Esophagus muscularis mucosa (tissue), 4 donors: ENCODE measurements at regions not wholly inside any gene's neighbourhood (a gene's known extent, or its start where the extent isn't known, plus 50 kb on each side); places are given as distances from the start of the nearest gene placed in this dataset.

Source experiments
- DNase-seq: peaks from one replicate; pipeline ENCODE4 v3.0.0-alpha.2; 2017; ENCODE audit errors: extremely low spot score
- H3K27ac ChIP-seq, 4 donors: fragments of 200-600 bp; sonication (generic); replicated peaks in 1 of 4; 1 replicate in 3 of 4; 2 replicates in 1 of 4; pipeline ENCODE4 v1.5.1; 2016 to 2019; ENCODE audit warnings: mild to moderate bottlenecking in 1 of 4
- H3K27me3 ChIP-seq, 4 donors: fragments of 200-600 bp; sonication (generic); one replicate each; pipeline versions ENCODE4 v1.5.1 to v1.6.0; 2016 to 2019
- H3K36me3 ChIP-seq, 4 donors: fragments of 200-600 bp; sonication (generic); one replicate each; pipeline ENCODE4 v1.5.1; 2016 to 2019
- H3K4me1 ChIP-seq, 4 donors: fragments of 200-600 bp; sonication (generic); one replicate each; pipeline ENCODE4 v1.5.1; 2016 to 2019
- H3K4me3 ChIP-seq, 4 donors: fragments of 200-600 bp; sonication (generic); 1 replicate in 2 of 4; 2 replicates in 2 of 4; pipeline ENCODE4 v1.5.1; 2016 to 2019; ENCODE audit warnings: mild to moderate bottlenecking in 4 of 4, moderate library complexity in 1 of 4
- H3K9me3 ChIP-seq, 4 donors: fragments of 200-600 bp; sonication (generic); 1 replicate in 3 of 4; 2 replicates in 1 of 4; pipeline ENCODE4 v1.5.1; 2016 to 2019
- CTCF ChIP-seq, 3 experiments: fragments of 200-600 bp in 2 of 3; fragments of 450-650 bp in 1 of 3; sonication (generic) in 2 of 3; IDR thresholded peaks; one replicate each; pipeline ENCODE4 v1.5.1; 2017 to 2019; ENCODE audit warnings: antibody characterized with exemption in 3 of 3, mild to moderate bottlenecking in 2 of 3, moderate library complexity in 1 of 3
- EP300 ChIP-seq: sonication (generic); formaldehyde crosslinking; IDR thresholded peaks from one replicate; pipeline ENCODE4 v1.6.1; 2017; ENCODE audit warnings: antibody characterized with exemption
- POLR2A ChIP-seq: fragments of 450-650 bp; IDR thresholded peaks from one replicate; pipeline ENCODE4 v1.6.1; 2017; ENCODE audit warnings: antibody characterized with exemption, moderate library complexity, mild to moderate bottlenecking, low read depth
- POLR2AphosphoS5 ChIP-seq, 2 donors: sonication (generic); formaldehyde crosslinking; IDR thresholded peaks; one replicate each; pipeline ENCODE4 v1.6.1; 2017; ENCODE audit warnings: antibody characterized with exemption in 2 of 2
- WGBS: methylation state at CpG from one replicate; pipeline ENCODE4 v1.1.5; 2018; 5-methylcytosine and 5-hydroxymethylcytosine counted together
- intact Hi-C: fragments of 100-400 bp; cut with DNase I; formaldehyde crosslinking; loops from one replicate; pipeline ENCODE4 v1.15.1; 2023

- no peak for TF ChIP-seq EP300
- no peak for TF ChIP-seq POLR2A
- no peak for TF ChIP-seq CTCF (IDR thresholded peaks at IDR 0.05)
- no peak for TF ChIP-seq POLR2AphosphoS5 (IDR thresholded peaks at IDR 0.05)
- WGBS: 86% methylated on average over 4 of the region's 4 CpGs
- no peak for DNase-seq
- Histone ChIP-seq H3K4me1 (no peaks in the 10 kb centered on the region), H3K27ac (no peak overlapping the region), H3K27me3 (peaks cover 0 to 13% (median 0%) of the 10 kb centered on the region in 4 donors), H3K36me3 (no peaks in the 10 kb centered on the region), H3K4me3 (no peak overlapping the region), H3K9me3 (no peaks in the 10 kb centered on the region)
- intact Hi-C loops: no loop called here
These were observed 76.8 kb downstream of the MAFB start for GRCh38 chr20:40612247-40612646.

- Histone ChIP-seq H3K4me3 (no peak overlapping the region), H3K27me3 (peaks cover 0 to 11% (median 0%) of the 10 kb centered on the region in 4 donors), H3K36me3 (no peaks in the 10 kb centered on the region), H3K4me1 (no peaks in the 10 kb centered on the region), H3K9me3 (no peaks in the 10 kb centered on the region), H3K27ac (no peak overlapping the region)
- intact Hi-C loops: no loop called here
- 85% methylated on average over 3 of the region's 3 CpGs for WGBS
- no peak for TF ChIP-seq POLR2AphosphoS5 (IDR thresholded peaks at IDR 0.05)
- TF ChIP-seq EP300: no peak
- no peak for TF ChIP-seq CTCF (IDR thresholded peaks at IDR 0.05)
- TF ChIP-seq POLR2A: no peak
- DNase-seq: no peak
These were observed 78.3 kb downstream of the MAFB start for GRCh38 chr20:40610730-40611129.

- DNase-seq: peak; percentile 50
- 95% methylated on average over 5 of the region's 5 CpGs for WGBS
- H3K27ac ChIP-seq: no peak overlapping the region
- H3K4me3 ChIP-seq: no peak overlapping the region
- no peaks in the 10 kb centered on the region for H3K4me1 ChIP-seq
- TF ChIP-seq POLR2AphosphoS5 (IDR thresholded peaks at IDR 0.05): no peak
- TF ChIP-seq POLR2A: no peak
- no peak for TF ChIP-seq CTCF (IDR thresholded peaks at IDR 0.05)
- TF ChIP-seq EP300: no peak
- intact Hi-C loops: no loop called here
- H3K36me3 ChIP-seq: no peaks in the 10 kb centered on the region
- H3K27me3 ChIP-seq: peaks cover 0 to 19% (median 0%) of the 10 kb centered on the region in 4 donors
- H3K9me3 ChIP-seq: no peaks in the 10 kb centered on the region
These were observed 81.1 kb downstream of the MAFB start for GRCh38 chr20:40607927-40608326.

- Histone ChIP-seq H3K9me3 (no peaks in the 10 kb centered on the region), H3K4me3 (no peak overlapping the region), H3K4me1 (no peaks in the 10 kb centered on the region), H3K27me3 (peaks cover 0 to 19% (median 0%) of the 10 kb centered on the region in 4 donors), H3K36me3 (no peaks in the 10 kb centered on the region), H3K27ac (no peak overlapping the region)
- TF ChIP-seq POLR2A (no peak), EP300 (no peak), POLR2AphosphoS5 (IDR thresholded peaks at IDR 0.05) (no peak), CTCF (IDR thresholded peaks at IDR 0.05) (no peak)
- DNase-seq: peak; percentile 74
- WGBS: 21% methylated on average over 2 of the region's 2 CpGs
- intact Hi-C loops: no loop called here
These were observed 82.4 kb downstream of the MAFB start for GRCh38 chr20:40606660-40607059.

- H3K4me3 ChIP-seq: no peak overlapping the region
- H3K4me1 ChIP-seq: no peaks in the 10 kb centered on the region
- DNase-seq: peak; percentile 80
- H3K27me3 ChIP-seq: peaks cover 0 to 19% (median 0%) of the 10 kb centered on the region in 4 donors
- WGBS: 93% methylated on average over 3 of the region's 3 CpGs
- no peak overlapping the region for H3K27ac ChIP-seq
- intact Hi-C loops: no loop called here
- no peaks in the 10 kb centered on the region for H3K36me3 ChIP-seq
- no peaks in the 10 kb centered on the region for H3K9me3 ChIP-seq
- TF ChIP-seq CTCF (IDR thresholded peaks at IDR 0.05) (no peak), POLR2A (no peak), POLR2AphosphoS5 (IDR thresholded peaks at IDR 0.05) (no peak), EP300 (no peak)
These were observed 82.8 kb downstream of the MAFB start for GRCh38 chr20:40606237-40606636.
